ENCODE measurements at regions not wholly inside any gene's neighbourhood (a gene's known extent, or its start where the extent isn't known, plus 50 kb on each side); places are given as distances from the start of the nearest gene placed in this dataset.

DNA sequence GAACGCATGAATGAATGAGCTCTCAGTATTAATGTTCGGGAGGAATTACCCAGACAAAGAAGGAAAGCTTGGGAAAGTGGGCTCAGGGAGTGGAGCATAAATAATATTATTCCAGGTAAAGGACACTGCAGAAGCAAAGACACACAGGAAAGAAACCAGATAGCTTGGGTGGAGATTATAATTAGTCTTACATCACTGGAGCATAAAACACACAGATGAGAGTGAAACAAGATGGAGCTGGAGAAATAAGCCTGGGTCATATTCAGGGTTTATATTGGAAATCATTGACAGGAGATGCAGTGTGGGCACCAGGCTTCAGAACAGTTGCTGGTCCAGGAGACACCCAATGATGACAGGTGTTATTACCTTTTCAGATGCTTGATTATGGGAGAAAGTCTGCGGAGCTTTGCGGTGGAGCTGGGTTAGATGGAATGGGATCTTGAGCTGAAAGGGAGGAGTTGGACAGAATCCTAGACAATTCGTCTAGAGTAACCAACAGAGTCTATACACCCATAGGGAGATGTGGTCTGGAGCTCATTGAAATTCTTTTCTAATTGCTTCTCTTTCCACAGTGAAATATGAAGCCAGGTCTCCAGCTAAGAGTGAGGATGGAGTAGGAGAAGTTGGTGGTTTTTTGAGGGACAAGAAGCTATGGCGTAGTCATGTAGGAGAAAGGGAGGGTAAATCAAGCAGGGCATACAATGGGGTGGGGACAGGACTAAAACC lies 227.2 kb downstream of the FAM76B start:
- peak in 1 of 2 donors; percentile 31 for DNase-seq (ENCODE audit: low read depth in 2 of 2)
- Histone ChIP-seq H3K4me2 (ENCODE audit: extremely low read depth, insufficient read depth, low read length) (no peak overlapping the region), H2AFZ (ENCODE audit: low read length) (no peak overlapping the region), H3K27ac (ENCODE audit: insufficient read depth, low read length) (no peak overlapping the region), H3K36me3 (ENCODE audit: control insufficient read depth, insufficient read depth, low read length) (no peaks in the 10 kb centered on the region), H3K4me3 (replicated peaks in 1 of 4; ENCODE audit: control extremely low read depth in 1 of 4, insufficient read depth in 1 of 4, low read depth in 3 of 4, low read length in 4 of 4) (no peak overlapping the region), H3K79me2 (ENCODE audit: control insufficient read depth, insufficient read depth, low read length) (no peaks in the 10 kb centered on the region), H4K20me1 (ENCODE audit: control insufficient read depth, extremely low read depth, insufficient read depth, low read length) (no peaks in the 10 kb centered on the region), H3K27me3 (ENCODE audit: control insufficient read depth, insufficient read depth, low read length) (no peaks in the 10 kb centered on the region), H3K9me3 (ENCODE audit: control insufficient read depth, insufficient read depth, low read depth, low read length) (no peaks in the 10 kb centered on the region), H3K9ac (ENCODE audit: insufficient read depth, low read length) (no peak overlapping the region), H3K4me1 (ENCODE audit: control insufficient read depth, extremely low read depth, insufficient read depth, low read length) (no peaks in the 10 kb centered on the region)
- TF ChIP-seq, protein P1, sequence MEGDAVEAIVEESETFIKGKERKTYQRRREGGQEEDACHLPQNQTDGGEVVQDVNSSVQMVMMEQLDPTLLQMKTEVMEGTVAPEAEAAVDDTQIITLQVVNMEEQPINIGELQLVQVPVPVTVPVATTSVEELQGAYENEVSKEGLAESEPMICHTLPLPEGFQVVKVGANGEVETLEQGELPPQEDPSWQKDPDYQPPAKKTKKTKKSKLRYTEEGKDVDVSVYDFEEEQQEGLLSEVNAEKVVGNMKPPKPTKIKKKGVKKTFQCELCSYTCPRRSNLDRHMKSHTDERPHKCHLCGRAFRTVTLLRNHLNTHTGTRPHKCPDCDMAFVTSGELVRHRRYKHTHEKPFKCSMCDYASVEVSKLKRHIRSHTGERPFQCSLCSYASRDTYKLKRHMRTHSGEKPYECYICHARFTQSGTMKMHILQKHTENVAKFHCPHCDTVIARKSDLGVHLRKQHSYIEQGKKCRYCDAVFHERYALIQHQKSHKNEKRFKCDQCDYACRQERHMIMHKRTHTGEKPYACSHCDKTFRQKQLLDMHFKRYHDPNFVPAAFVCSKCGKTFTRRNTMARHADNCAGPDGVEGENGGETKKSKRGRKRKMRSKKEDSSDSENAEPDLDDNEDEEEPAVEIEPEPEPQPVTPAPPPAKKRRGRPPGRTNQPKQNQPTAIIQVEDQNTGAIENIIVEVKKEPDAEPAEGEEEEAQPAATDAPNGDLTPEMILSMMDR (conservative IDR thresholded peaks at IDR 0.05 in 1 of 2, IDR thresholded peaks at IDR 0.05 in 1 of 2; ENCODE audit: low read depth in 1 of 2, low read length in 2 of 2): no peak
- TF ChIP-seq EZH2 (IDR thresholded peaks at IDR 0.05; ENCODE audit: low read length, missing control alignments): no peak

DNA sequence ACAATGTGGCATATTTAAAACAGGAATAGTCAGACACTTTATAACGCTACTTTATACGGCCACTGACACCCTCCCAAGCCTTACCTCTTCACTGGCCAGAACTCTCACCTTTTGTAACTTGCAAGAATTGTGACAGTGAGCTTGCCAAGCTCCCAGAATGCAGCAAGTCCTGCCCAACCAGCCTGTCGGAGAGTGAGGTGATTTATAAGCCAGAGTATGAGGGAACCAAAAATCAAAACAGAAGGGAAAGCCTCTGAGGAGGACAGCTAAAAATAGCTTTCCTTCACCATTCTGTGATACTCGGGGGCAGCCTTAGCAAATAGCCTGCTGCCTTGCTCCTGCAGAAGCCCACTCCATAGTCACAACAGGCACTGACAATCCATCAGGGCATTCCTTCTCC lies 229.7 kb downstream of the FAM76B start:
- Histone ChIP-seq H3K27ac (ENCODE audit: insufficient read depth, low read length) (no peak overlapping the region), H3K4me2 (ENCODE audit: extremely low read depth, insufficient read depth, low read length) (no peak overlapping the region), H3K79me2 (ENCODE audit: control insufficient read depth, insufficient read depth, low read length) (no peaks in the 10 kb centered on the region), H3K4me1 (ENCODE audit: control insufficient read depth, extremely low read depth, insufficient read depth, low read length) (no peaks in the 10 kb centered on the region), H3K9ac (ENCODE audit: insufficient read depth, low read length) (no peak overlapping the region), H3K9me3 (ENCODE audit: control insufficient read depth, insufficient read depth, low read depth, low read length) (no peaks in the 10 kb centered on the region), H4K20me1 (ENCODE audit: control insufficient read depth, extremely low read depth, insufficient read depth, low read length) (no peaks in the 10 kb centered on the region), H2AFZ (ENCODE audit: low read length) (no peak overlapping the region), H3K27me3 (ENCODE audit: control insufficient read depth, insufficient read depth, low read length) (no peaks in the 10 kb centered on the region), H3K36me3 (ENCODE audit: control insufficient read depth, insufficient read depth, low read length) (no peaks in the 10 kb centered on the region), H3K4me3 (replicated peaks in 1 of 4; ENCODE audit: control extremely low read depth in 1 of 4, insufficient read depth in 1 of 4, low read depth in 3 of 4, low read length in 4 of 4) (no peak overlapping the region)
- TF ChIP-seq, protein P1 (conservative IDR thresholded peaks at IDR 0.05 in 1 of 2, IDR thresholded peaks at IDR 0.05 in 1 of 2; ENCODE audit: low read depth in 1 of 2, low read length in 2 of 2): no peak
- TF ChIP-seq EZH2 (IDR thresholded peaks at IDR 0.05; ENCODE audit: low read length, missing control alignments): no peak
- DNase-seq (ENCODE audit: low read depth in 2 of 2): no peak

DNA sequence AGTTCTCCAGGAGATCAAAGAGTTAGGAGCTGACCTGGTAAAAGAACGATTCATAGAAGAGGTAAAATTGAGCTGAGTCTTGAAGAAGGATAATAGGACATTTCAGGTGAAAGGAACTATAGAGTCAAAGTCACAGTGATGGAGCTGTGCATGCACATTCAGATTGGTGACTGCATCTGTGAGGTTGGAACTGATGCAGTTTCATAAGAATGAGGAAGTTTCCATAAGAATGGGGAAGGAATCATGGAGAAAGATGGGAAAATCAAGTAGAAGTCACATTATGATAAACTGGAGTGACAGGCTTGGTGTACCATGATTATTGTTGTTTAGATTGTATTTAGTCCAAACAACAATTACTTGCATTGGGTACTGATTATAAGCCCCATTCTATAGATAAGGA lies 232.2 kb downstream of the FAM76B start:
- no peak overlapping the region for H2AFZ ChIP-seq (ENCODE audit: low read length)
- H3K4me1 ChIP-seq (ENCODE audit: control insufficient read depth, extremely low read depth, insufficient read depth, low read length): no peaks in the 10 kb centered on the region
- TF ChIP-seq EZH2 (IDR thresholded peaks at IDR 0.05; ENCODE audit: low read length, missing control alignments): no peak
- TF ChIP-seq, protein P1 (conservative IDR thresholded peaks at IDR 0.05 in 1 of 2, IDR thresholded peaks at IDR 0.05 in 1 of 2; ENCODE audit: low read depth in 1 of 2, low read length in 2 of 2): no peak
- no peak overlapping the region for H3K4me2 ChIP-seq (ENCODE audit: extremely low read depth, insufficient read depth, low read length)
- H3K36me3 ChIP-seq (ENCODE audit: control insufficient read depth, insufficient read depth, low read length): no peaks in the 10 kb centered on the region
- no peak overlapping the region for H3K27ac ChIP-seq (ENCODE audit: insufficient read depth, low read length)
- H3K79me2 ChIP-seq (ENCODE audit: control insufficient read depth, insufficient read depth, low read length): no peaks in the 10 kb centered on the region
- H4K20me1 ChIP-seq (ENCODE audit: control insufficient read depth, extremely low read depth, insufficient read depth, low read length): no peaks in the 10 kb centered on the region
- no peaks in the 10 kb centered on the region for H3K9me3 ChIP-seq (ENCODE audit: control insufficient read depth, insufficient read depth, low read depth, low read length)
- H3K9ac ChIP-seq (ENCODE audit: insufficient read depth, low read length): no peak overlapping the region
- DNase-seq (ENCODE audit: low read depth in 2 of 2): no peak
- H3K27me3 ChIP-seq (ENCODE audit: control insufficient read depth, insufficient read depth, low read length): no peaks in the 10 kb centered on the region
- H3K4me3 ChIP-seq (replicated peaks in 1 of 4; ENCODE audit: control extremely low read depth in 1 of 4, insufficient read depth in 1 of 4, low read depth in 3 of 4, low read length in 4 of 4): no peak overlapping the region
